IMR-90 (cell line): ENCODE measurements at regions not wholly inside any gene's neighbourhood (a gene's known extent, or its start where the extent isn't known, plus 50 kb on each side); places are given as distances from the start of the nearest gene placed in this dataset.

ENCODE experiments used
- ATAC-seq: fragments of 200-7000 bp; cut with Tn5 transposase; 2 replicates; pipeline ENCODE4 v1.9.1; 2020; ENCODE audit warnings: low read depth, mild to moderate bottlenecking, moderate library complexity
- BruUV-seq: library from RNA; stranded (reverse); fragments of 400-500 nt; replicated peaks from 2 replicates; lab custom pipeline; 2021; lab: Mats Ljungman, UMichigan
- CTCF ChIA-PET: fragments of 300-600 bp; formaldehyde crosslinking; extraction: SDS; loops from one replicate; lab custom pipeline; 2021; ENCODE audit warnings: antibody characterized with exemption; lab: Yijun Ruan, JAX
- POLR2A ChIA-PET: fragments of 300-600 bp; sonication (Branson Sonifier 250); formaldehyde crosslinking; loops from one replicate; lab custom pipeline; 2022; ENCODE audit warnings: antibody characterized with exemption; ENCODE audit not compliant: unreplicated experiment; lab: Charles Lee
- DNase-seq: peaks from one replicate; pipeline ENCODE4 v3.0.0; 2013
- H2AFZ ChIP-seq: replicated peaks from 2 replicates; pipeline ENCODE3; 2013; ENCODE audit warnings: low read length, mild to moderate bottlenecking; ENCODE audit not compliant: poor library complexity
- H2AK5ac ChIP-seq: 2 replicates; pipeline ENCODE4 v1.6.1; 2013; ENCODE audit warnings: low read depth, low read length, inconsistent platforms
- H2AK9ac ChIP-seq: replicated peaks from 2 replicates; pipeline ENCODE3; 2013; ENCODE audit warnings: mild to moderate bottlenecking, low read depth, low read length, moderate library complexity; ENCODE audit not compliant: poor library complexity
- H2BK120ac ChIP-seq: 2 replicates; pipeline ENCODE4 v1.6.1; 2013; ENCODE audit warnings: low read depth, low read length, inconsistent platforms
- H2BK15ac ChIP-seq: 3 replicates; pipeline ENCODE4 v1.6.1; 2013; ENCODE audit warnings: low read depth, low read length, inconsistent platforms
- H2BK20ac ChIP-seq: 2 replicates; pipeline ENCODE4 v1.6.1; 2013; ENCODE audit warnings: low read depth, mild to moderate bottlenecking, inconsistent platforms, low read length, moderate library complexity
- H2BK5ac ChIP-seq: 2 replicates; pipeline ENCODE4 v1.6.1; 2013; ENCODE audit warnings: mild to moderate bottlenecking, low read depth, low read length, inconsistent platforms; ENCODE audit not compliant: poor library complexity, severe bottlenecking
- H3K14ac ChIP-seq: replicated peaks from 2 replicates; pipeline ENCODE4 v1.6.1; 2013; ENCODE audit warnings: low read depth, low read length, inconsistent platforms
- H3K18ac ChIP-seq: 2 replicates; pipeline ENCODE4 v1.6.1; 2013; ENCODE audit warnings: low read depth, low read length, control low read depth
- H3K23ac ChIP-seq: 2 replicates; pipeline ENCODE4 v1.6.1; 2013; ENCODE audit warnings: low read depth, low read length, inconsistent platforms
- H3K27ac ChIP-seq: 2 replicates; pipeline ENCODE4 v1.5.1; 2013; ENCODE audit warnings: mild to moderate bottlenecking, control low read depth, low read length; ENCODE audit not compliant: insufficient read depth
- H3K27me3 ChIP-seq: 2 replicates; pipeline ENCODE4 v1.6.1; 2013; ENCODE audit warnings: low read length; ENCODE audit not compliant: control insufficient read depth, insufficient read depth
- H3K36me3 ChIP-seq: 2 replicates; pipeline ENCODE4 v1.6.1; 2013; ENCODE audit warnings: low read length, mixed read lengths; ENCODE audit not compliant: control insufficient read depth, insufficient read depth
- H3K4ac ChIP-seq: 2 replicates; pipeline ENCODE4 v1.6.1; 2013; ENCODE audit warnings: low read depth, low read length, inconsistent platforms
- H3K4me1 ChIP-seq: 2 replicates; pipeline ENCODE4 v1.6.1; 2013; ENCODE audit warnings: low read length, mixed read lengths; ENCODE audit not compliant: control insufficient read depth, insufficient read depth
- H3K4me2 ChIP-seq: 2 replicates; pipeline ENCODE4 v1.6.1; 2013; ENCODE audit warnings: low read depth, mild to moderate bottlenecking, control low read depth, low read length, moderate library complexity
- H3K4me3 ChIP-seq: 2 replicates; pipeline ENCODE4 v1.5.1; 2013; ENCODE audit warnings: low read depth, mild to moderate bottlenecking, control low read depth, low read length, moderate library complexity; ENCODE audit not compliant: insufficient read depth
- H3K56ac ChIP-seq: 2 replicates; pipeline ENCODE4 v1.6.1; 2013; ENCODE audit warnings: low read length, inconsistent platforms; ENCODE audit not compliant: insufficient read depth; ENCODE audit errors: extremely low read depth
- H3K79me1 ChIP-seq, 2 experiments: 2 replicates each; pipeline ENCODE4 v1.6.1; 2013; ENCODE audit warnings: low read length in 2 of 2, inconsistent platforms in 1 of 2, low read depth in 1 of 2
- H3K9ac ChIP-seq: 2 replicates; pipeline ENCODE4 v1.6.1; 2013; ENCODE audit warnings: low read depth, low read length, control low read depth
- H3K9me1 ChIP-seq: 2 replicates; pipeline ENCODE4 v1.6.1; 2013; ENCODE audit warnings: low read length, inconsistent platforms; ENCODE audit not compliant: insufficient read depth
- H3K9me3 ChIP-seq: 2 replicates; pipeline ENCODE4 v1.6.1; 2013; ENCODE audit warnings: low read length; ENCODE audit not compliant: control insufficient read depth, insufficient read depth
- H4K20me1 ChIP-seq: 2 replicates; pipeline ENCODE4 v1.6.1; 2013; ENCODE audit warnings: low read length, inconsistent platforms; ENCODE audit not compliant: insufficient read depth
- H4K5ac ChIP-seq: 2 replicates; pipeline ENCODE4 v1.6.1; 2013; ENCODE audit warnings: mild to moderate bottlenecking, low read depth, low read length, control low read depth
- H4K8ac ChIP-seq, 2 experiments: 2 replicates each; pipeline ENCODE4 v1.6.1; 2013; ENCODE audit warnings: low read depth in 2 of 2, low read length in 2 of 2, control low read depth in 1 of 2, inconsistent platforms in 1 of 2
- H4K91ac ChIP-seq: 2 replicates; pipeline ENCODE4 v1.6.1; 2013; ENCODE audit warnings: low read depth, low read length, inconsistent platforms; ENCODE audit not compliant: insufficient read depth
- CEBPB ChIP-seq: IDR thresholded peaks from 2 replicates; pipeline ENCODE4 v1.6.1; 2012; ENCODE audit warnings: low read depth, low read length, improper control_type of control experiment
- WGBS, 2 experiments: methylation state at CpG; one replicate each; pipeline versions ENCODE4 v1.1.5 to v1.1.7; 2013; ENCODE audit warnings: missing lambda C conversion rate in 2 of 2; ENCODE audit not compliant: insufficient read length in 1 of 2; ENCODE audit errors: extremely low coverage in 2 of 2; 5-methylcytosine and 5-hydroxymethylcytosine counted together
- dilution Hi-C: fragments of 300-500 bp; cut with HindIII; formaldehyde crosslinking; loops from one replicate; pipeline ENCODE4 v1.14.3; 2018; ENCODE audit warnings: low sequenced_read_pairs; ENCODE audit not compliant: unreplicated experiment
- in situ Hi-C: fragments of 300-500 bp; cut with MboI; formaldehyde crosslinking; loops from 3 replicates; pipeline ENCODE4 v1.14.3; 2019; ENCODE audit warnings: low sequenced_read_pairs, inconsistent platforms, mixed read lengths
- intact Hi-C: fragments of 100-400 bp; cut with micrococcal nuclease; formaldehyde crosslinking; loops from 2 replicates; pipeline ENCODE4 v1.10.0; 2022

- Histone ChIP-seq H4K5ac (no peak overlapping the region), H3K9ac (no peak overlapping the region), H2AK9ac (no peak overlapping the region), H3K9me3 (peaks cover 7% of the 10 kb centered on the region; the same call in 1 of the 2 replicates), H3K27ac (no peak overlapping the region), H3K27me3 (no peaks in the 10 kb centered on the region), H2BK20ac (no peak overlapping the region), H3K18ac (no peak overlapping the region), H3K4me3 (no peak overlapping the region), H3K4me2 (no peak overlapping the region), H4K8ac (no peak overlapping the region), H2AFZ (no peak overlapping the region), H2BK15ac (no peak overlapping the region), H2BK120ac (no peak overlapping the region), H2AK5ac (no peak overlapping the region), H4K91ac (no peak overlapping the region), H3K23ac (no peak overlapping the region), H3K36me3 (no peaks in the 10 kb centered on the region), H3K4ac (no peak overlapping the region), H3K56ac (no peak overlapping the region), H4K20me1 (no peaks in the 10 kb centered on the region), H3K9me1 (no peaks in the 10 kb centered on the region), H3K14ac (no peak overlapping the region), H2BK5ac (no peak overlapping the region), H3K79me1 (no peaks in the 10 kb centered on the region), H3K4me1 (no peaks in the 10 kb centered on the region)
- intact Hi-C loops (no loop called here), dilution Hi-C loops (no loop called here), in situ Hi-C loops (no loop called here)
- WGBS, 2 experiments = 13% methylated on average over 2 of the region's 2 CpGs; no CpG with 5 or more reads in 1 of the 2 experiments
- no TSS peak for BruUV-seq
- ChIA-PET CTCF (no interaction called here), POLR2A (no interaction called here)
- ATAC-seq (no peak), DNase-seq (no peak)
- no peak for TF ChIP-seq CEBPB
These were observed 504.8 kb downstream of the PIK3C3 start for GRCh38 chr18:42459873-42460272.
